ENCODE measurements at regions not wholly inside any gene's neighbourhood (a gene's known extent, or its start where the extent isn't known, plus 50 kb on each side); places are given as distances from the start of the nearest gene placed in this dataset.

DNA sequence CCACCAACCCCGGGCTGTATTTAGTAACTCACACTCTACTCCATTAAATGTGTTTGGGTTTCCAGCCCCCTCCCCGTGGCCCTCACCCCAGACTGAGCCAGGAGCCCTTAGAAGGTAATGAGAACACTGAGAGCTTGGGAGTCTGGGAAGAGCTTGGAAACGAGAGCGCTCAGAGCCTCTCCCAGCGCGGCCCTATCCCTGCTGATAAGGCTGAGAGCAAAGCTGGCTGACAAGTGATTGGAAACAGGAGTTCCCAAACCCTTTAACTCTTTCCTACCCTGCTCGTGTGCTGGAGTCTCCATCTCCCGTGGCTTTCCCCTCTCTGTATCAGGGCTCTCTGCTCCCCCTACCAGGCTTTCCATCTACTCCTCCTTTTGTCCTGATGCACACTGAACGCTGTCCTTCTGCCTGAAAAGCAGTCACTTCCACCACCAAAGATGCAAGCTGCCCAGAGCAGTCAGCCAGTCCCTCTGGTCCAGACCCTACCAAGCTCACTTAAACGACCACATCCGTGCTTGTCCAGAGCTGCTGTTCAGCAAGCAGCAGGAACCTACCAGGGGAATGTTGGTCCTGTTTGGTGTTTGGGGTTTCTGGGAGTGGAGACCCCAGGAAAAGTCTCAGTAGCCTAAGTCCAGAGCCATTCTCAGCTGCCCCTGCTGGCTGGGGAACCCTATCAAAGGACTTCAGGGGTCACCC lies 100.0 kb upstream of the PKDCC start:
- peaks cover 6% of the 10 kb centered on the region for H3K4me1 ChIP-seq (ENCODE audit: low read length)
- no peaks in the 10 kb centered on the region for H4K20me1 ChIP-seq (ENCODE audit: insufficient read depth, low read length)
- H3K27ac ChIP-seq (ENCODE audit: low read length) = no peak overlapping the region
- H3K79me2 ChIP-seq (ENCODE audit: low read length) = no peaks in the 10 kb centered on the region
- no peak overlapping the region for H3K9ac ChIP-seq (ENCODE audit: low read length)
- no peak overlapping the region for H2AFZ ChIP-seq (ENCODE audit: low read depth, low read length)
- H3K4me2 ChIP-seq (ENCODE audit: low read length) = no peak overlapping the region
- no peak for TF ChIP-seq EZH2phosphoT487 (IDR thresholded peaks at IDR 0.05; ENCODE audit: low read depth)
- TF ChIP-seq, protein P1, sequence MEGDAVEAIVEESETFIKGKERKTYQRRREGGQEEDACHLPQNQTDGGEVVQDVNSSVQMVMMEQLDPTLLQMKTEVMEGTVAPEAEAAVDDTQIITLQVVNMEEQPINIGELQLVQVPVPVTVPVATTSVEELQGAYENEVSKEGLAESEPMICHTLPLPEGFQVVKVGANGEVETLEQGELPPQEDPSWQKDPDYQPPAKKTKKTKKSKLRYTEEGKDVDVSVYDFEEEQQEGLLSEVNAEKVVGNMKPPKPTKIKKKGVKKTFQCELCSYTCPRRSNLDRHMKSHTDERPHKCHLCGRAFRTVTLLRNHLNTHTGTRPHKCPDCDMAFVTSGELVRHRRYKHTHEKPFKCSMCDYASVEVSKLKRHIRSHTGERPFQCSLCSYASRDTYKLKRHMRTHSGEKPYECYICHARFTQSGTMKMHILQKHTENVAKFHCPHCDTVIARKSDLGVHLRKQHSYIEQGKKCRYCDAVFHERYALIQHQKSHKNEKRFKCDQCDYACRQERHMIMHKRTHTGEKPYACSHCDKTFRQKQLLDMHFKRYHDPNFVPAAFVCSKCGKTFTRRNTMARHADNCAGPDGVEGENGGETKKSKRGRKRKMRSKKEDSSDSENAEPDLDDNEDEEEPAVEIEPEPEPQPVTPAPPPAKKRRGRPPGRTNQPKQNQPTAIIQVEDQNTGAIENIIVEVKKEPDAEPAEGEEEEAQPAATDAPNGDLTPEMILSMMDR (IDR thresholded peaks at IDR 0.05; ENCODE audit: low read depth, low read length) = no peak
- H3K36me3 ChIP-seq (replicated peaks; ENCODE audit: low read depth, low read length) = no peaks in the 10 kb centered on the region
- H3K4me3 ChIP-seq (ENCODE audit: low read length) = no peak overlapping the region
- H3K27me3 ChIP-seq (ENCODE audit: low read depth, low read length) = peaks cover 46% of the 10 kb centered on the region
- H3K9me3 ChIP-seq (ENCODE audit: insufficient read depth, low read length) = no peaks in the 10 kb centered on the region

DNA sequence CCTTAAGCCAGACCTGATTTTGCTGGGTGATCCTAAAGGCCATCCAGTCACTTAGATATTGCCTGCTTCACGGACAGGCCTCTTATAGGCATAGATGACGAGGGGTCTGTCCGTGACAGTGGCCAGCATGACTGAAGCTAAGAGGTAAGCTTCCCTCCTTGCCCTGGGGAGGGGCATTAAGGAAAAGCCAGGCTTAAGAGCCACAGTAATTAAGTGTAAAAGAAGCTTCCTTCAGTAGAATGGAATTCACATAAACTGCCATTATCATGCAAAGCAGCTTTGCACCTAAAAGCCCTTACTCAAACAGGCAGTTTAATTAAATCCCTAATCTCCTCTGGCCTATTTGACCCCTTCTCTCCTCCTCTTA lies 99.4 kb upstream of the PKDCC start:
- H3K4me3 ChIP-seq (ENCODE audit: low read length) = no peak overlapping the region
- no peak overlapping the region for H3K4me2 ChIP-seq (ENCODE audit: low read length)
- peaks cover 12% of the 10 kb centered on the region for H3K4me1 ChIP-seq (ENCODE audit: low read length)
- H3K9ac ChIP-seq (ENCODE audit: low read length) = no peak overlapping the region
- TF ChIP-seq, protein P1 (IDR thresholded peaks at IDR 0.05; ENCODE audit: low read depth, low read length) = no peak
- no peak for TF ChIP-seq EZH2phosphoT487 (IDR thresholded peaks at IDR 0.05; ENCODE audit: low read depth)
- no peaks in the 10 kb centered on the region for H3K79me2 ChIP-seq (ENCODE audit: low read length)
- peaks cover 46% of the 10 kb centered on the region for H3K27me3 ChIP-seq (ENCODE audit: low read depth, low read length)
- H3K36me3 ChIP-seq (replicated peaks; ENCODE audit: low read depth, low read length) = no peaks in the 10 kb centered on the region
- H3K27ac ChIP-seq (ENCODE audit: low read length) = no peak overlapping the region
- H4K20me1 ChIP-seq (ENCODE audit: insufficient read depth, low read length) = no peaks in the 10 kb centered on the region
- H2AFZ ChIP-seq (ENCODE audit: low read depth, low read length) = no peak overlapping the region
- H3K9me3 ChIP-seq (ENCODE audit: insufficient read depth, low read length) = no peaks in the 10 kb centered on the region

DNA sequence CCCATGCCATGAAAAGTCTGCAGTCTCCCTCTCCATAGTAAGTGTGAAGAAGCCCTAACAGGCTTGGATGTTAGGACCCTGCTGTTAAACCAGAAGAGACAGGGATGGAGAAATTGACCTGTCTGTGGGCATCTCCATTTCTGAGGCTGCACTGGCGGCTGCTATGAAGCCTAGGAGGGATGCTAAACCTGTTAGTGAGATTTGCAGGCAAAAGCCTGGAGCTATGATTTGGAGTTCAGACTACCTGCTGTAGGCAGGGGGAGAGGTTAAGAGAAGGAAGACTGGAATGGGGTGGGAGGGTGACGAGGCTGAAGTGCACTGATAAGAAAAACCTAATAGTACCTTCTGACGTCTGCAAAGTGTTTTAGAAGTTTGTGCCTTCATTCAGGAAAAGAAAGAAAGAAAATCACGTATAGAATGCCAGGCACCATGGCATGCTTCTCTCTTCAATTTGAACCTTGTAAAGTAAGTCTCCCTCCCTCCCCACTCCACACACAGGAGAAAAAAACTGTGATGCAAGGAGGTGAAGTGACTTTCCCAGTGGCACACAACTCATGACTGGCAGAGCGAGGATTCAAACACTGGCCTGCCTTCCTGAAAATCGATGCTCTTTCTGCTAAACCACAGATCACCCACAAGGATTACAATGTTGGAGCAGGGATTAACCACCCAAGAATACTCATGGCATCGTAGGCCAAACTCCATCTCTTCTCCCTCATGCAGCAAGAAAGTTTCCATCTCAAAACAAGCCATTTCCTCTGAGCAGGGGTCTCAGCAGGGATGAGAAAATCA lies 98.5 kb upstream of the PKDCC start:
- no peak overlapping the region for H3K9ac ChIP-seq (ENCODE audit: low read length)
- H4K20me1 ChIP-seq (ENCODE audit: insufficient read depth, low read length) = no peaks in the 10 kb centered on the region
- no peaks in the 10 kb centered on the region for H3K9me3 ChIP-seq (ENCODE audit: insufficient read depth, low read length)
- no peak overlapping the region for H3K4me2 ChIP-seq (ENCODE audit: low read length)
- H3K27me3 ChIP-seq (ENCODE audit: low read depth, low read length) = peaks cover 41% of the 10 kb centered on the region
- peaks cover 20% of the 10 kb centered on the region for H3K4me1 ChIP-seq (ENCODE audit: low read length)
- H2AFZ ChIP-seq (ENCODE audit: low read depth, low read length) = no peak overlapping the region
- no peak overlapping the region for H3K27ac ChIP-seq (ENCODE audit: low read length)
- no peak overlapping the region for H3K4me3 ChIP-seq (ENCODE audit: low read length)
- H3K36me3 ChIP-seq (replicated peaks; ENCODE audit: low read depth, low read length) = no peaks in the 10 kb centered on the region
- TF ChIP-seq, protein P1 (IDR thresholded peaks at IDR 0.05; ENCODE audit: low read depth, low read length) = no peak
- TF ChIP-seq EZH2phosphoT487 (IDR thresholded peaks at IDR 0.05; ENCODE audit: low read depth) = no peak
- H3K79me2 ChIP-seq (ENCODE audit: low read length) = no peaks in the 10 kb centered on the region

DNA sequence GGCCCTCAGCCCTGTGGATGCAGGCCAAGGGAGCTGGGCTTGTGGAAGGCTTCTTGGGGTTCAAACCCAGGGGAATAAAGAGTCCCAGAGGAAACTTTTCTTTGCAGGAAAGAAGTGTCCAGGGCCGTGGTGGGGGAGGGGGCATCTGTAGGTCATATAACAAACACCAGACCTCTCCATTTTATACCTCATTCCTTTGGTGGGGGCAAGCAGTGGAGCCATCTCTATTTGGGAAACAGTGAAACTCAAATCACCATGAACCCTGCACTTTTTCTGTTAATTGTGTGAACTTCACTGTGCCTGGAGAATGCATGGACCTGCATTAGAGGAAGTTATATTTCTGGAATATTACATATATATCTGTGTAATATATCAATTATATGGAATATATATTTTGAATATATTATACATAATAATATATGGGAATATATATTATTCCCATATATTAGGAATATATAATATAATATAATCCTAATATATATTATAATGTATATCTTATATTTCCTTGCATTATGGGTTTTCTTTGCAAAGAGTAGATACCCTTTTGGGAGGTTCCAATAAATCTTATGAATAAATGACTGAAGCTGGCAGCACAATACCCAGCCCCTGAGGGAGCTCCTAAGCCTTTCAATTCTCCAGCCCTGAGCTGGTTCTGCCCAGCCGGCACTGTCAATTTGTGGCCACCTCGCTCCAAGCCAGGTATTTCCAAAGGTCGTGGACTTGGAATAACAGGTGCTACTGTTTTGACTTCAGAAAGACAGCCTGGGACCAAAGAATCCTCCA lies 97.7 kb upstream of the PKDCC start:
- Histone ChIP-seq H3K27me3 (ENCODE audit: low read depth, low read length) (peaks cover 39% of the 10 kb centered on the region), H3K27ac (ENCODE audit: low read length) (no peak overlapping the region), H3K4me3 (ENCODE audit: low read length) (no peak overlapping the region), H3K9me3 (ENCODE audit: insufficient read depth, low read length) (no peaks in the 10 kb centered on the region), H3K4me1 (ENCODE audit: low read length) (peaks cover 21% of the 10 kb centered on the region), H4K20me1 (ENCODE audit: insufficient read depth, low read length) (no peaks in the 10 kb centered on the region), H3K36me3 (replicated peaks; ENCODE audit: low read depth, low read length) (no peaks in the 10 kb centered on the region), H2AFZ (ENCODE audit: low read depth, low read length) (no peak overlapping the region), H3K4me2 (ENCODE audit: low read length) (no peak overlapping the region), H3K9ac (ENCODE audit: low read length) (no peak overlapping the region), H3K79me2 (ENCODE audit: low read length) (no peaks in the 10 kb centered on the region)
- TF ChIP-seq, protein P1 (IDR thresholded peaks at IDR 0.05; ENCODE audit: low read depth, low read length) = no peak
